ENCODE measurements at regions not wholly inside any gene's neighbourhood (a gene's known extent, or its start where the extent isn't known, plus 50 kb on each side); places are given as distances from the start of the nearest gene placed in this dataset.
A peak's percentile ranks its signal among the peaks of the same experiment; 100 is the strongest.
"Not testable (repeated sequence)": the region's sequence is repeated elsewhere in the genome, so short reads cannot be mapped to it uniquely, and the experiment has no call there.

DNA sequence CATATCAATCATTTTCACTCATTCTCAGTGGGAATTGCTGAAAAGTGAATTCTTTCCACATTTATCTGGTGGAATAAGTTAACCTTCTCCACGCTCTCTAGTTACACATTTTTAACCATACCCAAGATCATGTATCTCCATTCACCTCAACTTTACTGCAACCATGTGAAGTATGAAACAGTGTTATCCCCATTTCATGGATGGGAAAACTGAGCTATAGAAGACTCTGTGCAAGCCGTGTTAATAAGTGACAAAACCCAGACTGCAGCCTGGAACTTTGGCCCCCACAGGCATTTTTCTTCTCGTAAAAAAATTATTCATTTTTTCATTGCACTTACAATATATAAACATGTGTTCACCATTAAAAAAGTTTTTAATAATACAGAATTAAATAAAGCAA lies 82.4 kb upstream of the CCND2 start:
- DNase-seq: no peak

- no peak for DNase-seq
Observed at GRCh38 chr12:4190366-4191063, 83.0 kb upstream of the CCND2 start.

GRCh38 chr12:4189721-4190120 lies 83.8 kb upstream of the CCND2 start:
- no peak for DNase-seq

DNA sequence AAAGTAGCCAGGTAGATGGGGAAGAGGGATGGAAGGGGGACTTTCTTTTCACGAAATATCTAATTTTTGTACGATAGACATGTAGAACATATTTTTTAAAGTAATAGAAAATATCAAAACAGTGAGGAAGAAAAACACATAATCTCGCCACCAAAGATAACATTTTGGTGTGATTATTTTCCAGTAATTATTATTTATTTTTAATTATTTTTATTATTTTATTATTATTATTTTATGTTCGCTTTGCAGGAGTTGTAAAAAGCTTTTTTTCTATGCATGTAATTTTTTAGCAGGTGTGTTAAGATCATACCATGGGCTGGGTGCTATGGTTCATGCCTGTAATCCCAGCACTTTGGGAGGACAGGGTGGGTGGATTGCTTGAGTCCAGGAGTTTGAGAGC lies 85.6 kb upstream of the CCND2 start:
- no peak for DNase-seq

- not testable (repeated sequence) for DNase-seq
Observed at GRCh38 chr12:4187315-4187714, 86.2 kb upstream of the CCND2 start.

- DNase-seq: no peak
Observed at GRCh38 chr12:4178424-4179170, 95.0 kb upstream of the CCND2 start.

DNA sequence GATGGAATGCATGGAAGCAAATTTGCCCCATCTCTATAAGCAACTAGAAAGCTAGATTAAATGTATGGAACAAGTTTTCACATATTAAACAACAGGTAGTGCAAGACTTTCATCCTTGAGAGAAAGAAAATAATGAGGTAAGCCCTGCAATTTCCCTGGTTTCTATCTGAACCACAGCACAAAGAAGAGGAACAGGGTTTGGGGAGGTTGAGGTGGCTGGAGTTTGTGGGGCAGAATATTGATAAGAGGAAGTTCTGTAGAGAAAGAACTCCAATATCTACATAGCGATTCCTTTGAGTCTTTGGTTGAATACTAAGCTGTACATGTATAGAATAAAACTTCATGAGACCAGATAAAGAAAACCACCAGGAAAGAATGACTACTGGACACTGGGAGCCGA lies 96.3 kb upstream of the CCND2 start:
- no peak for DNase-seq

- no peak for DNase-seq
Observed at GRCh38 chr12:4176168-4176567, 97.4 kb upstream of the CCND2 start.

GRCh38 chr12:4174417-4174816 lies 99.1 kb upstream of the CCND2 start:
- DNase-seq: no peak

GRCh38 chr12:4172999-4173398 lies 100.6 kb upstream of the CCND2 start:
- peak; percentile 62 for DNase-seq

- no peak for DNase-seq
Observed at GRCh38 chr12:4171742-4172141, 101.8 kb upstream of the CCND2 start.

DNA sequence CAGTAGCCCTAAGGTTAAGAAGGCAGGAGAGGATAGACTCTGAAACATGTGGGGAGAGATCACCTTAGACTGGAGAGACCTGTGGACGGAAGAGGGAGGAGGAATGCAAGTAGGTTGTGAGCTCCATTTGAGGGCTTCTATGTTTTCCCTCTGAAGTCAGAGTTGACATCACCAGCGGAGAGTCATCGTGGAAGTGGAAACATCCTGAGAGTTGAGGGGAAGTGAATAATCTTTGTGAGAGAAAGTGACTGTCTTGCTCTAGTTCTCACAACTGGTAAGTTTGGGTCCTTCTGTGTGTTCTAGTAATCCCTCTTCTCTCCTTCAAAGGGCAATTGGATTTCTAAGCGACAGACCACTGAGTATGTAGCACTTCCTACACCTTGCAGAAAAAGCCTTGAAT lies 103.6 kb upstream of the CCND2 start:
- DNase-seq: no peak

DNA sequence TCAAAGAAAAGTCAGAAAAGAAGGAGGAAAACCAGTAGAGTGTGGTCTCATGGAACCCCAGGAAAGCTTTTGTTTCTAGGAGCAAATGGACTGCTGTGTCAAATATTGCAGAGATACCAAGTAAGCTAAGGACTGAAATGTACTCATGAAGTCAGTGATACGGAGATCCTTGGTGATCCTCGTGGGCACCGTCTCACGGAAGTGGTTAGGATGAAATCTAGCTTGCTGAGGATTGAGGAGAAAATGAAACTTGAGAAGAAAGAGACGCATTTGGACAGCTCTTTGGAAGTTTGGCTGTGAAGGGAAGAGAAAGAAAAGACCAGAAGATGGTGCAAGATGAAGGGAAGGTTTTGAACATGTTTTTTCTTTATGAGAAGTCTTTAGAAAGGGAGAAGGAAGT lies 104.0 kb upstream of the CCND2 start:
- DNase-seq: no peak

DNA sequence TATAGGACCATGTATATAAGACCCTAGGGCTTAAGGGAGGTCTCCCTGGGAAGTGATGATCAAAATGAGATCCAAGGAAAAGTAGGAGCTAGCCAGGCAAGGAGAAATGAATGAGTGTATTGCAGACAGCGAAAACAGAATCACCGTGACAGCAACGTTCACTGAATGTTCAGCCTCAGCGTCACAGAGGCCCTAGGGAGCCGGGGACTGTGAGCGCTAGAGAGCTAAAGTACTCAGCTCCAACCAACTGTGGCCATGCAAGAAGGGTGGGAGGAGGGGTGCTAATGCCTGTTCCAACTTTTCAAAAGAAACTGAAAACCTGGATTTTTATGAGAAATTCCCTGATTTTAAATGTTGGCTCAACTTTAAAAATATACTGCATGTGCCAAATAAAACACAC lies 105.5 kb upstream of the CCND2 start:
- DNase-seq: no peak

- peak; percentile 87 for DNase-seq
Observed at GRCh38 chr12:4164559-4165558, 108.7 kb upstream of the CCND2 start.

DNA sequence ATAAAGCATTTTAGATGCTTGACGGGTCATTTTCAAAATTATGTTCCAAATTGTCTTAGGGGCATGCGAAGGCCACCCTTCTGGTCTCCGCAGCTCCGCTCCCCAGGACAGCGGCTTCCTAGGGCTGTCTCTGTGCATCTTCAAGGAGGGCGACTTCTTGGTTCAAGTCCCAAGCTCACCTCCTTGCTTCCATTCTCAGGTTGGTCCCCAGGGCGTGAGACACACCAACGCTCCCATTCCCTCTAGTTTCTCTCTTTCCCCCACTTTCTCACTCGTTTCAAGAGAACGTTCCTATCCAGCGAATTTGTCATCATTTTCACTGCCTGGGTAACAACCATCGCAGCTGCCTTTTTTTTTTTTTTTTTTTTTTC lies 109.4 kb upstream of the CCND2 start:
- DNase-seq: no peak

DNA sequence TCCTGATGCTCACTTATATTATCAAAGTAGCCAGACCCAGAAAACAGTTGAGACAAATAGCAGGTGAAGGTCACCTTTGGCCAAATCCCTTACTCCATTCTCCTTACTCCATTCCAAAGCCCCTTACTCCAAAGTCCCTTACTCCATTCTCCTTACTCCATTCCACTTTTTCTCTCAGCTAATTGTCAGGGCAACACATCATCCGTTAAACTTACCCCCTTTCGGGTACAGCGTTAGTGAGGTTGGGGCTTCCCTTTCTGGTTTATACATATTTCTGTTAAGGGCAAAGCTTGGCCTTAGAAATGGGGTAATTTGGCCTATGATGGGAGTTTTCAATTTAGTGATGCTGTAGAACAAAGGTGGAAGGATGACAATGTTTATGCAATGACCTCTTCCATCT lies 111.8 kb upstream of the CCND2 start:
- DNase-seq: no peak

GRCh38 chr12:4160314-4161040 lies 113.1 kb upstream of the CCND2 start:
- no peak for DNase-seq

GRCh38 chr12:4159851-4160250 lies 113.7 kb upstream of the CCND2 start:
- DNase-seq: no peak

DNA sequence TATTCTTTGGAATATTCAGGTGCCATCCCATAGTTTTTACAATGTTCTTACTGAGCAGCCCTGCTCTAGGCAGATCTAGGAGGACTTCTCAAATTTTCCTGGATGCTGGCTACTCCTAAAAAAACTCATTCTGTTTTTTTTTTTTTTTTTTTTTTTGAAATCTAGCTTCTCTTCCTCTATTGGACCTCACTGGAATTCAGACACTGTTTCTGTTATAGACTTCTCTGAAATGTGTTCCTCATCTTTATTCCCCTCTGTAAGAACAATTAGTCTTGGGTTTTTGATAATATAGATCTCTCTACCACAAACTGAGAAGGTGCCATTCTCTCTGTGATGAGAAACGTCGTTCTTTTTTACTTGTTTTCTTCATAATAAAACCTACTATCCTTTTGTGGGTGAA lies 115.3 kb upstream of the CCND2 start:
- no peak for DNase-seq

DNA sequence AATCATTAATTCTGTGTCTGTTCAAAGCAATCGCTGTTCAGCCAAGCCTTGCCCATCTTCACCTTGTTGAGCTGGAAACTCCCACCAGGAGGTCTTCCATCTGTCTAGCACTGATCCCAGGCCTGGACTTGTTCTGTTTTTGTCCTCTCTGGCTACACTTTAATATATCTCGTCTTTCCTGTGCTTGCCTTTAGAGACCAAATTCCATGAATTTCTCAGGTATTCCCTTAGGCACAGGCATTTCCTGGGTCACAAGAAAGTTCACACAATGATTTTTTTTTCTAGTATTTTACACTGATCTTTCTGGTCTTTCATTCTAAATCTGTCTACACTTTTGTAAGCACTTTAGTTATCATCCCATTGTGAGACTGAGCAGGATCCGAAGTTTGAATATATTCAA lies 116.4 kb upstream of the CCND2 start:
- DNase-seq: no peak

- no peak for DNase-seq
Observed at GRCh38 chr12:4156317-4156716, 117.2 kb upstream of the CCND2 start.

- no peak for DNase-seq
Observed at GRCh38 chr12:4154672-4155225, 118.8 kb upstream of the CCND2 start.
